Ishikawa (cell line): ENCODE measurements at regions not wholly inside any gene's neighbourhood (a gene's known extent, or its start where the extent isn't known, plus 50 kb on each side); places are given as distances from the start of the nearest gene placed in this dataset.

ENCODE experiments used
- CEBPB ChIP-seq: IDR thresholded peaks from 2 replicates; pipeline ENCODE4 v1.6.1; 2012
- CREB1 ChIP-seq: IDR thresholded peaks from 2 replicates; pipeline ENCODE4 v1.6.1; 2012; ENCODE audit warnings: low read depth
- EGR1 ChIP-seq: IDR thresholded peaks from 2 replicates; pipeline ENCODE4 v1.6.1; 2012
- EP300 ChIP-seq: IDR thresholded peaks from 2 replicates; pipeline ENCODE4 v1.6.1; 2012; ENCODE audit warnings: borderline replicate concordance
- FOXM1 ChIP-seq: IDR thresholded peaks from 2 replicates; pipeline ENCODE4 v1.6.1; 2012; ENCODE audit warnings: low read depth, borderline replicate concordance
- MAX ChIP-seq: IDR thresholded peaks from 2 replicates; pipeline ENCODE4 v1.6.1; 2012
- NFIC ChIP-seq: IDR thresholded peaks from 2 replicates; pipeline ENCODE4 v1.6.1; 2012
- RAD21 ChIP-seq: IDR thresholded peaks from 2 replicates; pipeline ENCODE4 v1.6.1; 2012; ENCODE audit warnings: low read depth
- TAF1 ChIP-seq: IDR thresholded peaks from 2 replicates; pipeline ENCODE4 v1.6.1; 2012; ENCODE audit warnings: low read depth, mild to moderate bottlenecking
- TCF12 ChIP-seq: IDR thresholded peaks from 2 replicates; pipeline ENCODE4 v1.6.1; 2012; ENCODE audit warnings: low read depth
- TEAD4 ChIP-seq: IDR thresholded peaks from 2 replicates; pipeline ENCODE4 v1.6.1; 2012
- USF1 ChIP-seq: IDR thresholded peaks from 2 replicates; pipeline ENCODE4 v1.6.1; 2012
- YY1 ChIP-seq: IDR thresholded peaks from 2 replicates; pipeline ENCODE4 v1.6.1; 2012; ENCODE audit warnings: low read depth
- ZBTB7A ChIP-seq: IDR thresholded peaks from 2 replicates; pipeline ENCODE4 v1.6.1; 2012; ENCODE audit warnings: low read depth

GRCh38 chr1:99591886-99592285, 54.0 kb upstream of the PALMD start:
- TF ChIP-seq RAD21 (no peak), NFIC (no peak), YY1 (no peak), TCF12 (no peak), CREB1 (no peak), TEAD4 (no peak)

GRCh38 chr1:99594205-99594604, 51.7 kb upstream of the PALMD start:
- no peak for TF ChIP-seq YY1
- TF ChIP-seq TCF12, result no peak
- TF ChIP-seq MAX, result no peak
- TF ChIP-seq CEBPB, result no peak
- no peak for TF ChIP-seq ZBTB7A
- TF ChIP-seq EP300, result no peak
- no peak for TF ChIP-seq TAF1
- TF ChIP-seq USF1, result no peak
- TF ChIP-seq EGR1, result no peak

GRCh38 chr1:99595041-99595440, 50.9 kb upstream of the PALMD start:
- TF ChIP-seq CEBPB (no peak), USF1 (no peak), RAD21 (no peak), EGR1 (no peak), TCF12 (no peak), ZBTB7A (no peak), FOXM1 (no peak), CREB1 (no peak), MAX (no peak), YY1 (no peak), EP300 (no peak), TEAD4 (no peak), TAF1 (no peak), NFIC (no peak)

- TF ChIP-seq TEAD4, result no peak
- no peak for TF ChIP-seq CREB1
- no peak for TF ChIP-seq ZBTB7A
- no peak for TF ChIP-seq RAD21
Measured at GRCh38 chr1:99595441-99595840, 50.5 kb upstream of the PALMD start.
